ENCODE measurements at regions not wholly inside any gene's neighbourhood (a gene's known extent, or its start where the extent isn't known, plus 50 kb on each side); places are given as distances from the start of the nearest gene placed in this dataset.

GRCh38 chr1:245051349-245052221, 103.2 kb upstream of the KIF26B start (continued):
- no peak for TF ChIP-seq ETS2 (tag; IDR thresholded peaks at IDR 0.05; ENCODE audit: borderline replicate concordance, poor library complexity, severe bottlenecking)
- no peak for TF ChIP-seq XRCC5 (IDR thresholded peaks at IDR 0.05; ENCODE audit: low read depth, low read length)
- no peak for TF ChIP-seq FOXJ3 (CRISPR knock-in tag; IDR thresholded peaks at IDR 0.05)
- TF ChIP-seq IRF2 (CRISPR knock-in tag; IDR thresholded peaks at IDR 0.05): no peak
- no peak for TF ChIP-seq GABPB2 (CRISPR knock-in tag; conservative IDR thresholded peaks at IDR 0.05)
- peak; percentile 59 for TF ChIP-seq ZNF512 (tag; IDR thresholded peaks at IDR 0.05)
- no peak for TF ChIP-seq ZBTB8A (IDR thresholded peaks at IDR 0.05; ENCODE audit: partially characterized antibody)
- TF ChIP-seq USF2 (CRISPR knock-in tag; IDR thresholded peaks at IDR 0.05): no peak
- TF ChIP-seq FOXP4 (CRISPR knock-in tag; IDR thresholded peaks at IDR 0.05; ENCODE audit: borderline replicate concordance): no peak
- TF ChIP-seq TAF1 (IDR thresholded peaks at IDR 0.05; ENCODE audit: control insufficient read depth, extremely low read depth, insufficient read depth, low read length, severe bottlenecking): no peak
- TF ChIP-seq STAT5A (IDR thresholded peaks at IDR 0.05; ENCODE audit: borderline replicate concordance, low read length): peak; percentile 61
- no peak for TF ChIP-seq NR2F6 (CRISPR knock-in tag; IDR thresholded peaks at IDR 0.05)
- TF ChIP-seq ZBTB49 (CRISPR knock-in tag; IDR thresholded peaks at IDR 0.05; ENCODE audit: borderline replicate concordance): no peak
- peak; percentile 83 for TF ChIP-seq HDAC3 (IDR thresholded peaks at IDR 0.05; ENCODE audit: borderline replicate concordance, partially characterized antibody)
- no peak for TF ChIP-seq CHD2 (IDR thresholded peaks at IDR 0.05; ENCODE audit: low read depth, low read length)
- TF ChIP-seq KDM1A (IDR thresholded peaks at IDR 0.05): peak; percentile 85 to 86
- TF ChIP-seq SAFB (IDR thresholded peaks at IDR 0.05; ENCODE audit: borderline replicate concordance, low read depth, low read length): no peak
- TF ChIP-seq TCF7L2 (IDR thresholded peaks at IDR 0.05; ENCODE audit: low read depth, low read length): no peak
- peak; percentile 64; the same call in 1 of the 2 replicates for TF ChIP-seq TRIM28 (IDR thresholded peaks at IDR 0.05)
- no peak for TF ChIP-seq CREB5 (CRISPR knock-in tag; IDR thresholded peaks at IDR 0.05)

Measured in K562 (cell line).